ENCODE measurements at regions not wholly inside any gene's neighbourhood (a gene's known extent, or its start where the extent isn't known, plus 50 kb on each side); places are given as distances from the start of the nearest gene placed in this dataset.

DNA sequence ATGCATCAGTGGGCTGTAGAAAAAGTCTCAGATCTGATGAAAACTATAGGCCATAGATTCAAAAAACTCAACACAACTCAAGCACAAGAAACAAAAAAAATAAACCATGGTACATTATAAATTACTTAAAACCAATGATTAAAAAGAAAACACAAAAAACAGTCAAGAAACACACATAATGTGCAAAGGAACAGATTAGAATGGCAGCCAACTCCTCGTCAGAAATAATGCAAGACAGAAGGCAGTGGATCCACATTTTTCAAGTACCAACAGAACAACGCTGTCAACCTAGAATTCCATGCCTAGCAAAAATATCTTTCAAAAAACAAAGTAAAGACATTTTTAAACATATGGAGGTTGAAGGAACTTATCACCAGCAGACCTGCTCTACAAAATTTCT lies 69.7 kb downstream of the PSMB1 start:
- DNase-seq, result no peak

DNA sequence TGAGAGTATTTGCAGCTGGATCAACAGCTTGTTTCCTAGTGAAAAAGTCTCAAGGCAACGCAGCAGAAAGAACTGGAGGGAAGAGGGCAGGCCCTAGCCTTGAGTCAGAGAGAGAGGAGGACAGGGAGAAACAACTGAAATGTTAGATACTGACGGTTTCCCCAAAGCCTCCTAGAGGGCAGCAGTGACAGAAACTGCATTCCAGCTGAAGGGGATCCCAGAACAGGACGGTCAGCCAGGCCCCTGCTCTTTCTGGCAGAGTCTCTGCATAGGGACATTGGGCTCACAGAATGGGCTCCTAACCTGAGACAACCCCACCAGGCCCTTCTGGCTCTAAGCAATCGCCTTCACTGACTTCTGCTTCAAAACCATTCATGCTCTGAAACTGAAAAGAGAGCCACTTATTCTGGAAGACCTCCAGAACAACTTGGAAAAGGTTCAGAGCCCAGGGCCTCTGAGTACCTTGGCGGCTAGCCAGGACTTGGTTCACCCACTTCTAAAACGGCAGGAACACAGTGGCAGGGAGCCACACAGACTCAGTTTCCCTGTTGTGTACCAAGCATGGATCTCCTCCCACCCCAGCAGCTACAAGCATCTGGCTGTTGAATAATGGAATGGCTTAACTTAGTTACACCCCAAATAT lies 72.9 kb downstream of the PSMB1 start:
- no peak for DNase-seq

DNA sequence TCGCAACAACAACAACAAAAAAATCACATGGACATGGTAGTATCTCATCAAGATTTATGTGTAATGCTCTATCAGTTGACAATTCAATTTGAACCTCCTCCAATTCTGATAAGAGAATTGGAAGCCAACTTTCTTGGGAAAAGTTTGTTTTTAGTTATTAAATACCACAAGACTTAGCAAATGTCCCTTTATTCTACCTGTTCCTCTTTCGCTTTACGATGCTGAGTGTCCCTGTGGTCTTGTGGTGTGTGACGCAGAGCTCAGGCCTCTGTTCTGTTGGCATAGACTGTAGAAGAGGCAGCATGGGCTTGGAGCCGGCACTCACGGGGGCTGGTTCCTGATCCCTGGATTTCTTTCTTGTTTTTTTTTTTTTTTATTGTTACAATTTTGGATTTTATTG lies 76.7 kb downstream of the PSMB1 start:
- DNase-seq, result peak; percentile 4

DNA sequence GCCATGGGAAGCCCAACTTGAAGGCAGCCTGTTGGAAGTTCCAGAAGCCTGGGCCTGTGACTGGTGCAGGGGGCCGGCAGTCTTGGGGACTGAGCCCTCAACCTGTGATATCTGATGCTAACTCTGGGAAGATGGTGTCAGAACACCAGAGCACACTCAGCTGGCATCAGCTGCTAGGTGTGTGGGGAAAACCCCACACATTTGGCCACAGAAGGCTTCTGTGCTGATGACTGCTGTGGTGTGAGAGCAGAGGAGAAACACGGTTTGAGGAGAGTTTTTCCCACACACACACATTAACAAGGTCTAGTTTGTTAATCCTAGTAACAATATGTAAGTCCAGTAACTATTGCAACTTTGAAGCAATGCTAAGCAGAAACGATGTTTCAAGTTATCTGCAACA lies 78.0 kb downstream of the PSMB1 start:
- no peak for DNase-seq

DNA sequence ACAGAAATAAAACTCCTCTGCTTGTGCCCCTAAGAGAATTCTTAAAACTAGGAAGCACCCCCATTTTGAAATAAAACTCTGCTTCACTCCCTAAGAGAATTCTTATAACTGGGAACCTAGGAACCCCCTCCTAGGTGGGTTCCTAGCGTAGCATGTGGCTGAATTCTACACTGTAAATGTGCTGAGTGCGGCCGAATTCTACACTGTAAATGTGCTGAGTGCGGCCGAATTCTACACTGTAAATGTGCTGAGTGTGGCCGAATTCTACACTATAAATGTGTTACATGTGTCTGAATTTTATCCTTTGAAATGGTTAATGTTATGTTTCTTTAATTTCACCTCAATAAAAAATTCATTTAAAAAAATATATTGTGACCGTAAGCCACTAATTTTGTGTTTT lies 79.3 kb downstream of the PSMB1 start:
- DNase-seq, result no peak

DNA sequence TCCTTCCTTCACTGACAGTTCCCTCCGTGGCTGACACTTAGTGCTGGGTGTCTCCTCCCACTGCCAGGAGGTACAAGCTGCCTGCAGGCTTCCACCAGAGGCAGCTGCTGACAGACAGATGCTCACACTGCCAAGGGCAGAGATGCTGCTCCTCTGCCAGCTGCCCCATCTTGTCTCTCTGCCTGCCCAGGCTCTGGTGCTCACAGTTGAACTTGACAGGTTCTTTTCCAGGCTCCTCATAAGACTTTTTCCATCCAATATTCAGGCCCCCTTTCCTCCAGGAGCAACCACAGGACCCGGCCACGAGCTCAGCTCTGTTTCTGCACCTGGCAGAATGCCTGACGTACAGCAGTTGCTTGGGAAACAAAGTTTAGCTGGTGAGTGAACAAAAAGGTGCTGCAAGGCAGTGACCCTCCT lies 79.8 kb downstream of the PSMB1 start:
- DNase-seq, result no peak

DNA sequence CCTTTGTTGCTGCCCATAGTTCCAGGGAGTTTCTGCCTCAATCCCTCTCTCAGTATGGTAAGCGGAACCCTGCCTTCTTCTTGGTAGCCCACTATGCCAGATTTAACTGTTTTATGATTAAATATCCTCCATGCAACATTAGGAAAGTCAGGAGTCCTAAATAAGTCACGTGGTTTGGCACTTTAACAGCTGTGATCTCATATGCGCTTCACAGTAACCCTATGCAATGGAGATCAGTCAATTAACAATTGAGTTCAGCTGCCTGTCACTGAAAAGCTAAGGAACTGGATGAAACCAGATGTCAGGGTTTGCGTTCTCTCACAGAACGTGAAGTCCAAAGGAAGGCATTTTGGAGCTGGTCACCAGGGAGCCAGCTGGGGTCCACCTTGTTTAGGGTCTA lies 81.6 kb downstream of the PSMB1 start:
- DNase-seq, result no peak

DNA sequence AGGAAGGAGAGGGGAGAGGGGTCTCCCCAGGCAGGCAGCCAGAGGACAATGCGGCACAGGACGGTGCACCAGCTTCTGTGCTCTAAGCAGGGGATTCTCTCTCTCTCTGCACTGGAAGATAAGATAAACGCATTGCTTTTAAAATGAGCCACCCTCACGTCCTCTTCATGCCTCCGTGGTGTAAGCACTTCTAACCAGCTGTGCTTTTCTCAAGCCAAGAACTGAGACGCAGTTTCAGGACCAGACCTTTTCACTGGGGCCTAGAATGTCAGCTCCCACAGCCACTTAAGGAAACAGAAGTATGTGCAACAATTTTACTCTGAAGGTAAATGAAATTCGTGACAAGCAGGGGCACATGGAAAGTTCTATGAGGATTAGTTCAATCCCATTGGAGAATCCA lies 82.4 kb downstream of the PSMB1 start:
- no peak for DNase-seq

DNA sequence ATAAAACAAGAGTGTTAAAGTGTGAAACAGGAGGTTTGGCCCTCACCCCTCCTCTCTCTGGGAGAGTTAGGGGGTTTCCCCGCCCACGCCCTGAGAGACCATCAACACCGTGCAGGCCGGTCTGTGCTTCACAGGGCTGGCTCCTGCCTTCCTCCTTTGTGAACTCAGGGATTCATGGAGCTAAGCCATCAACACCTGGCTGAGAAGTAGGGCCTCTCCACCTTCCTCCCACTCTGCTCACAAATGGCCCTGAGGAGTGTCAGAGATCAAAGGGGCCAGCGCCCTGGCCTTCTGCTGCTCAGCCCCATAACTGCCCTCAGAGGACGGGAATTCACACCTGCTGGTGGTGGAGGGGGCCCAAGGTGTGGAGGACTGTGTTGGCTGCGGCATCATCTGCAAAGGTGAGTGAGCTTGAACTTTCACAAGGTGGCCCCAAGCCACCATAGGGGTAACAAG lies 88.6 kb downstream of the PSMB1 start:
- DNase-seq, result peak; percentile 26

DNA sequence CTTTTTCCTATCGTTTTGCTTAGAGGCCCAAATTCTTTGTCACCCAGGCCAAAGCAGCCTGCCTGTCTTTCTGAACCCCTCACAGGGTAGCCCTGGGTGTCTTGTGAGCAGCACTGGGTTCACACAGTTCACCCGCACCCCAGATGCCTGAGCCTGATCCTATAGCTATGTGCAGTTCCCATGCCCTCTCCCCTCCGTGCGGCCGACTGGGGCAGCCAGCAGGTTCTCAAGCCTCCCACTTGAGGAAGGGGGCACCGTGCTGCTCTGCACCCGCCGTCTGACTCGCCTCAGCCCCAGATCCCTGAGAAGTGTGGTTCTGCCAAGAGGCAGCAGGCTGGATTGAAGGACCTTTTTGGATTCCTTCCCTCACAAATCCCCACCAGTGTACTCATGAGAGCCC lies 89.0 kb downstream of the PSMB1 start:
- DNase-seq, result no peak

DNA sequence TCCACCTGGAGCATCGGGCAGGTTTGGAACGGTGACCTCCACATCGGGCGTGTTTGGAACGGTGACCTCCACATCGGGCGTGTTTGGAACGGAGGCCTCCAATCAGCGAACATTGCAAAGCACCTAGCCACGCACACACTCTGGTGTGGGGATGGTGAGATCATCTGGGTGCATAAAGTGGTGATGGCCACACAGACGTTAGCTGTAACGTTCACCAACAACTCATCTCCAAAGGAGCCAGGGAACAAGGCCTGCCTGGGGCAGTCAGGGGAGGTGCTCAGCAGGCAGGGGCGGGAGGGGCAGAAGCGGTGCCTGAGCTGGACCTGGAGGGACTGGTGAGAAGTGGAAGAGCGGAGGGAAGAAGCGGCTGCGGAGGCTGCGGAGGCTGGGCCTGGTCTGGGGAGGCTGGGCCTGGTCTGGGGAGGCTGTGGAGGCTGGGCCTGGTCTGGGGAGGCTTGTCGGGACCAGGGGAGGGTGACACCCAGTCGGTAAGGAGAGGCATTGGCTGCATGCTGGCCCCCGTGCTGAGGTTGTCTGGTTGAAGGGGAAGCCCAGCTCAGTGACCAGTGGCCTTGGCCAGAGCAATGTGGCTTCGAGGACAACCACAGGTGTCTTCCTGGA lies 89.9 kb downstream of the PSMB1 start:
- DNase-seq, result no peak

DNA sequence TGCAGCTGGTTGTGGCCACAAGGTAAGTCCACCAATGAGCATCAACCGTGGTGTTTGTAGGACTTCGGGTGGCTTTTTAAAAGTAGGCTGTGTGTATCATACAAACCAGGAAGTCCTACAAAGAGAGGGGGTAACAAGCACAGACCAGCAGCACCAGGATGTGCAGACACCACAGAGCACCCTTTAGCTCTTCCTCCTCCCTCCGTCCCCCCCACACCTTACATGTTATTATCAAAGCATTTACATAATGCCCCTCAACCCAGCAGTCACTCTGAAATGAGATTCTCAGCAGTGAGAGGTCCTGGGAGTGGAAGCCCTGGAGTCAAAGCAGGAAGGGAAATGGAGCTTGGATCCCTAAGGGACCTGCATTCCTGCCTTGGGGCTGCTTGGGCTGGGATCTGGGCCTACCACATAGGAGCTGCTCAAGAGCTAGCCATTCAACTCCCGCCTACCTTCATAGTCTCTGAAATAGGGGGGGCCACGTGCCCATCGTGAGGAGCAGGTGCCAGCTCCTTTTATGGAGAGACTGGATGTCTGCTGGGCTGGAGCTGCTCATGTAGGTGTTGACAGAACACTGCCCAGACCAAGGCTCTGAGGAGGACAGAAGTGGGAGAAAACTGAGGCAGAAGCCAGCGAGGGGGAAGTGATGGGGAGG lies 90.6 kb downstream of the PSMB1 start:
- no peak for DNase-seq

DNA sequence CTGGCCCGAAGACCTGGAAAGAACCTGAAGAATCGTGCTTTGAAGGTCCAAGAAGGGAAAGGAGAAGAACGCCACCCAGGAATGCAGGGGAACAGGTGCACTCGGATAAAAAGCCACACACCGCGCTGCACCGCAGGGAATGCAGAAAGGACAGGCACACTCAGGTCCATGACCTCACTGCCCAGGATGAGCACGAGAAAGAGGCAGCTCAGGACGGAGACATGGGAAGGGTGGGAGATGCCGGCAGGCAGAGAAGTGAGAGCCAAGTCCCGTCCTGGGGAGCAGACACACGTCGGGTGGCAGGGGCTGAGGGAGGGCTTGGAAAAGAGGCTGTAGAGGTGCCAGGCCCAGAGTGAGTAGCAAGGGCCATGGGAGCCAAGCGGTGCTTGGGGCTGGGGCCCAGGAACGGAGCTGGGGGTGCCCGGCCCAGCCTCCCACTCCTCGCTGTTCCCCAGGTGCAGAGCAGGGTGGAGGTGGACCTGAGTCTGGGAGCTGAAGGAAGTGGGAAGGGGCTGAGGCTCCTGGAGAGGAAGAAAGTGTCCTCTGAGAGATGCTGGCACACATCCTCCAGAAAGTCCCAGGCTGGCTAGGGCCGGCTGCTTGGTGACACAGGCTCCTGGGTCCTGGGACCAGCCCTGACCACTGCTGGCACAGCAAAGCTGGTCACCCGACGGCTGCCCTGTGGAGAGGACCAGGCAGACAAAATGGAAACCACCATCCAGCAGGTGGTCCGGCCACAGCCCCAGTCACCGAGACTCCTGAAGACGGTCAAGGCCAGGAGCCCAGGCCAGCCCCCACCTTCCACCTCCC lies 91.3 kb downstream of the PSMB1 start:
- DNase-seq, result no peak

DNA sequence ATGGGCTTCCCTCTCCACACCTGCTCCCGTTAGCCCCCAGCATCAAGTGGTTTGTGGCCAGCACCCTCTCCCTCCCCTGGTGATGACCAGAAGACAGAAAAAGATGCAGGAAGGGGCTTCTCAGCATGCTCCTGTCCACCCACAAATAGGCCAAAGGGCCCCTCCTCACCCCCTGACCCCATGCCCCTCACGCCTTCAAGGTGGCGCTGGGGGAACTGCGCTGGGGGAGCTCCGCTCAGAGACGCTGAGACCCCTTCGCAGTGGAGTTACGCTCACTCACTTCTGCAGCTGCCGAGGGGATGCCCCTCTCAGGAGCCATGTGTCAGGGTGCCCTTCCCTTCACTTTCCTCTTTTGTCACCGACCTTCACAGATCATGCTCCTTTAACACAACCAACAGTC lies 92.0 kb downstream of the PSMB1 start:
- no peak for DNase-seq

DNA sequence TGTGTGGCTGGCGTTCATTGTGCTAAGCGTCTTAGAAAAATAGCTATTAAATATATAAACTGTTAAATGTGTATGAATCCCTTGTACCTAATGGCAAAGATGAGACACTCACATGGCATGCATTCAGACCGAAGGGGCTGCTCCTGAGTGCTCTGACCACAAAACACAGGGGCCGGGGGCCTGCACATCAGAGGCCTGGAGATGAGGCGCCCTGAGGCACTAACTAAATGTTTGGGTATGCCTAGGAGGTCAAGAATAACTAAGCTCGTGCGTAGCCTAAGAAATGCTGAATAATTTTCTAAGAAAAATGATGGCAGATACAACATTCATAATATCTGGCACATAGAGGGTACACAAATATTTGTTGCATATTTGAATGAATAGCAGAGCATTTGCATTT lies 92.5 kb downstream of the PSMB1 start:
- DNase-seq, result no peak

DNA sequence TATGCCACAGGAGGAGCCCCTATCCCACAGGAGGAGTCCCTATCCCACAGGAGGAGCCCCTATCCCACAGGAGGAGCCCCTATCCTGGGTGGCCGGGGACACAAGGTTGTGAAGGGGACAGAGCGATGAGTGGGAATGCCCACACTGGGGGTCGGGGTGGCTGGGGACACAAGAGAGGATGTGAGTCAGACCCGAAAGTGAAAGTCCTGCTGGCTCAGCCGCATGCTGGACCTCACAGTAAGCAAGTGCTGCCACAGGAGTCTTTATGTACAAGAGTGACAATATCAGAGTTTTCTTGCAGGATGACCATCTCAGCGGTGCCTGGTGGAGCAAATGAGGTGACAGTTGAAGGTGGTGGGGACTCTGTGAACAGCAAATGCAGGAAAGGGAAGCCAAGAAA lies 93.7 kb downstream of the PSMB1 start:
- peak; percentile 19 for DNase-seq

DNA sequence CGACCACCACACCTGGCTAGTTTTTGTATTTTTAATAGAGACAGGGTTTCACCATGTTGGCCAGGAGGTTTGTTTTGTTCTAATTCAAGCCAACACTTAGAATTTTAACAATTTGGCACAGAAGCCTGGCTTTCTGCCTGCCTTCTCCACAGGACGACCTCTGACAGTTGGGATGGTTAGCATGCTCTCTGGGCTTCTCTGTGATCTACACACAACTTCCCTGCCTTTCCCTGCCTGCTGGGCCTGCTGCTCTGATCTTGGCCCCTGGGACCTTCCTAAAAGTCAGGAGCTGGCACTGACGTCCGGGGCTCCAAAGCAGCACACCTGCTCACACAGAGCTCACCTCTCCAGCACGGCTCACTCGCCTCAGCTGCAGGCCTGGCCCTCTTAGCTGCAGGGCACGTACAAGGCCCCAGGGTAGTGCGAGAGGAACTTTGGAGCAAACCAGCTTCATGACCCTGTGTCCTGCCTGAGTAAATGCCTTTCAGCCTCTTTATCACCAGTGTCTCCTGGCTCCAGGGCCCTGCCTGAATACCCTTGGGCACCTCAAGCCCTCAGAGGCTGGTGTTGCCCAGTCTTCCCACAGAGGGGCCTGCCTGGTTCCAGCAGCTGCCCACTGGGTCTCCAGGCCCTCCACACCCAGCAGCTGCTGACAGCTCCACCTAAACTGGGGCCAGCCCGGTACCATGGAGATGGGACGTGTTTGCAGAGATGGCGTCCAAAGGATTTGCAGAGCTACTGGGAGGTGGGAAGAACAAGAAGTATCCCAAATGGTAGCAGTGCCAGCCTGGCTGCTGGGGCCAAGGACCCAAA lies 96.0 kb downstream of the PSMB1 start:
- no peak for DNase-seq

All from CD4-positive, alpha-beta T cell treated with Interleukin-17A for 1 hour (primary cell).